ENCODE measurements at regions not wholly inside any gene's neighbourhood (a gene's known extent, or its start where the extent isn't known, plus 50 kb on each side); places are given as distances from the start of the nearest gene placed in this dataset.

DNA sequence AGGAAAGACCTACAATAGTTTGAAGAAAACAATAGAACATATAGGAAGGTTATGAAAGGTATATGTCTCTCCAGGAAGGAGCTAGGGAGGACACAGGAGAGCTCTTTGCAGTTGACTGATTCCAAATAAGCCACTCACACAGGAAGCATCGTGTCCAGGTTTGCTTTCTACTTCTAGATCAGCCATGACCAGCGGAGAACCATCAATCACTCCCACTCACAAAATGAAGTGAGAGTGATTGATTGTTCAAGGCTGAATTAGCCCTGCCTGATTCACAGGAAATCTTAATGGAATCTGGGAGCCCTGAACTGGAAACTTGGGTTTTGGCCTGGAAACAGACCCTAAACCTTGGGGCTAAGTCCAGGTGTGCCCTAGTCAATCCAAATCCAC, 1292.2 kb upstream of the ZEB2 start:
- ATAC-seq (ENCODE audit: low read depth) (no peak), DNase-seq (no peak)
- TF ChIP-seq, protein P1, sequence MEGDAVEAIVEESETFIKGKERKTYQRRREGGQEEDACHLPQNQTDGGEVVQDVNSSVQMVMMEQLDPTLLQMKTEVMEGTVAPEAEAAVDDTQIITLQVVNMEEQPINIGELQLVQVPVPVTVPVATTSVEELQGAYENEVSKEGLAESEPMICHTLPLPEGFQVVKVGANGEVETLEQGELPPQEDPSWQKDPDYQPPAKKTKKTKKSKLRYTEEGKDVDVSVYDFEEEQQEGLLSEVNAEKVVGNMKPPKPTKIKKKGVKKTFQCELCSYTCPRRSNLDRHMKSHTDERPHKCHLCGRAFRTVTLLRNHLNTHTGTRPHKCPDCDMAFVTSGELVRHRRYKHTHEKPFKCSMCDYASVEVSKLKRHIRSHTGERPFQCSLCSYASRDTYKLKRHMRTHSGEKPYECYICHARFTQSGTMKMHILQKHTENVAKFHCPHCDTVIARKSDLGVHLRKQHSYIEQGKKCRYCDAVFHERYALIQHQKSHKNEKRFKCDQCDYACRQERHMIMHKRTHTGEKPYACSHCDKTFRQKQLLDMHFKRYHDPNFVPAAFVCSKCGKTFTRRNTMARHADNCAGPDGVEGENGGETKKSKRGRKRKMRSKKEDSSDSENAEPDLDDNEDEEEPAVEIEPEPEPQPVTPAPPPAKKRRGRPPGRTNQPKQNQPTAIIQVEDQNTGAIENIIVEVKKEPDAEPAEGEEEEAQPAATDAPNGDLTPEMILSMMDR (IDR thresholded peaks at IDR 0.05), result no peak
- TF ChIP-seq EZH2 (IDR thresholded peaks at IDR 0.05; ENCODE audit: borderline replicate concordance, insufficient read depth, low read depth, low read length, poor library complexity, severe bottlenecking), result no peak
- Histone ChIP-seq H3K79me2 (ENCODE audit: control insufficient read depth, insufficient read depth, low read length) (no peaks in the 10 kb centered on the region), H3K9me3 (ENCODE audit: control extremely low read depth in 1 of 3, control insufficient read depth in 2 of 3, insufficient read depth in 1 of 3, low read length in 2 of 3) (no peaks in the 10 kb centered on the region), H3K27ac (ENCODE audit: low read length in 2 of 2) (no peak overlapping the region), H2AFZ (ENCODE audit: insufficient read depth, low read depth, low read length, poor library complexity, severe bottlenecking) (no peak overlapping the region), H3K36me3 (replicated peaks in 1 of 2; ENCODE audit: control extremely low read depth in 1 of 2, control insufficient read depth in 1 of 2, extremely low read depth in 1 of 2, insufficient read depth in 2 of 2, low read length in 1 of 2) (no peaks in the 10 kb centered on the region), H3K9ac (ENCODE audit: low read length) (no peak overlapping the region), H3K27me3 (replicated peaks in 1 of 4; ENCODE audit: control extremely low read depth in 1 of 4, control insufficient read depth in 3 of 4, insufficient read depth in 4 of 4, low read length in 3 of 4) (no peaks in the 10 kb centered on the region), H3K4me3 (ENCODE audit: control extremely low read depth in 1 of 5, extremely low read depth in 1 of 5, insufficient read depth in 1 of 5, low read depth in 2 of 5, low read length in 4 of 5) (no peak overlapping the region), H4K20me1 (ENCODE audit: control insufficient read depth, insufficient read depth, low read length, poor library complexity, severe bottlenecking) (no peaks in the 10 kb centered on the region), H3K4me2 (replicated peaks; ENCODE audit: low read depth, low read length, poor library complexity, severe bottlenecking) (no peak overlapping the region), H3K4me1 (ENCODE audit: control insufficient read depth in 2 of 2, insufficient read depth in 2 of 2, low read length in 2 of 2) (no peaks in the 10 kb centered on the region)
- Mint-ChIP-seq H3K27ac (no peak overlapping the region), H3K9me3 (ENCODE audit: insufficient read depth) (no peaks in the 10 kb centered on the region), H3K4me3 (no peak overlapping the region), H3K27me3 (no peaks in the 10 kb centered on the region), H3K4me1 (no peaks in the 10 kb centered on the region)
- CTCF ChIA-PET, result no interaction called here
- POLR2A ChIA-PET, result no interaction called here
- intact Hi-C loops (cut with micrococcal nuclease), result no loop called here
- no CpG with 5 or more reads among the region's 2 CpGs for WGBS (ENCODE audit: insufficient coverage)

DNA sequence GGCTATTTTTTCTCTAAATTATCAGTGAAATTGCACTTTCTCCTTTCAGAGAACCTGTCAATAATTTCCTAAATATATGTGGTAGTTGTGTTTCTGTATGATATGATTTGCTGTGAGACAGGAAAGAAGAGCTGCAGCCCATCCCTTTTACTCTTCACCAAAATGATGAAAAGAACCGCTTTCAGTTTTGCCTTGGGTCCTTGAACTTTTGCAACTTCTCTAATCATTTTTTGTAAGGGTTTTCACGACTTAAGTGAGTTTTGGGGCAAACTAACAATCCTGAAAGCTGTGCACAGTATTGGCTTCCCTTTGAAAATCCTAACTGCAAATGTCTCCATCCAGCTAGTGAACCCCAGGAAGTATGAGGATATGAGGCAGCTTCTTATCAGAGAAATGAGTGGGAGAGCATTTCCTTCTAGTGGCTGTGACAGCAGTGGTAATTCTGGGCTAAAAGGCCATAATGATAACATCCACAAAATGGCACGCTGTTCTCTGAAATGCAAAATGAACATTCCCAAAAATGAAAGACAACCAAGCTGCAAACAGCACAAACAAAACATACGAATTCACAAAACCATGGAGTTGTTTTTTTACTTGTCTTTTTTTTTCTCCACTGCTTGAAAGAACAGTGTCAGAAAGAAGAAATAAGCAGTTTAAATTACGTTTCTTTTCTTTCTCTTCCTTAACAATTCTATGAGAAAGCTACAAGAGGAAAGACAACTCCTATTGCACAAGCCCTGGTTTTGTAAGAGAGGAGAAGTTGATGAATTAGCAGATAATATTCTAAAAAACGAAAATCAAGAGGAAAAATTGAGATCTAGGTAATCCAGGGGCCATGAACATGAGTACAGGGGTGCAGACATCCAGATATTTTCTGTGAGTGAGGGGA, 1291.6 kb upstream of the ZEB2 start:
- DNase-seq, result no peak
- Histone ChIP-seq H3K4me1 (ENCODE audit: control insufficient read depth in 2 of 2, insufficient read depth in 2 of 2, low read length in 2 of 2) (no peaks in the 10 kb centered on the region), H3K4me3 (ENCODE audit: control extremely low read depth in 1 of 5, extremely low read depth in 1 of 5, insufficient read depth in 1 of 5, low read depth in 2 of 5, low read length in 4 of 5) (no peak overlapping the region), H4K20me1 (ENCODE audit: control insufficient read depth, insufficient read depth, low read length, poor library complexity, severe bottlenecking) (no peaks in the 10 kb centered on the region), H3K27ac (ENCODE audit: low read length in 2 of 2) (no peak overlapping the region), H3K79me2 (ENCODE audit: control insufficient read depth, insufficient read depth, low read length) (no peaks in the 10 kb centered on the region), H3K4me2 (replicated peaks; ENCODE audit: low read depth, low read length, poor library complexity, severe bottlenecking) (no peak overlapping the region), H3K9me3 (ENCODE audit: control extremely low read depth in 1 of 3, control insufficient read depth in 2 of 3, insufficient read depth in 1 of 3, low read length in 2 of 3) (no peaks in the 10 kb centered on the region), H2AFZ (ENCODE audit: insufficient read depth, low read depth, low read length, poor library complexity, severe bottlenecking) (no peak overlapping the region), H3K27me3 (replicated peaks in 1 of 4; ENCODE audit: control extremely low read depth in 1 of 4, control insufficient read depth in 3 of 4, insufficient read depth in 4 of 4, low read length in 3 of 4) (no peaks in the 10 kb centered on the region), H3K9ac (ENCODE audit: low read length) (no peak overlapping the region), H3K36me3 (replicated peaks in 1 of 2; ENCODE audit: control extremely low read depth in 1 of 2, control insufficient read depth in 1 of 2, extremely low read depth in 1 of 2, insufficient read depth in 2 of 2, low read length in 1 of 2) (no peaks in the 10 kb centered on the region)
- TF ChIP-seq, protein P1 (IDR thresholded peaks at IDR 0.05), result no peak
- no peak for TF ChIP-seq EZH2 (IDR thresholded peaks at IDR 0.05; ENCODE audit: borderline replicate concordance, insufficient read depth, low read depth, low read length, poor library complexity, severe bottlenecking)
- WGBS (ENCODE audit: insufficient coverage), result 45% methylated on average over 2 of the region's 6 CpGs
- POLR2A ChIA-PET, result no interaction called here
- no peak for ATAC-seq (ENCODE audit: low read depth)
- CTCF ChIA-PET, result no interaction called here
- no peak overlapping the region for H3K4me3 Mint-ChIP-seq
- H3K9me3 Mint-ChIP-seq (ENCODE audit: insufficient read depth), result no peaks in the 10 kb centered on the region
- H3K27ac Mint-ChIP-seq, result no peak overlapping the region
- H3K27me3 Mint-ChIP-seq, result no peaks in the 10 kb centered on the region
- no peaks in the 10 kb centered on the region for H3K4me1 Mint-ChIP-seq
- intact Hi-C loops (cut with micrococcal nuclease), result no loop called here
